ENCODE measurements at regions not wholly inside any gene's neighbourhood (a gene's known extent, or its start where the extent isn't known, plus 50 kb on each side); places are given as distances from the start of the nearest gene placed in this dataset.

- TF ChIP-seq POLR2AphosphoS5 (IDR thresholded peaks at IDR 0.05; ENCODE audit: insufficient read depth in 1 of 2, low read depth in 1 of 2) (no peak), CTCF (IDR thresholded peaks at IDR 0.05) (no peak), POLR2A (IDR thresholded peaks at IDR 0.05) (no peak)
- no peaks in the 10 kb centered on the region for H3K27me3 ChIP-seq
- no peak overlapping the region for H3K4me3 ChIP-seq
- intact Hi-C loops (cut with DNase I): no loop called here
- H3K4me1 ChIP-seq: peaks cover 21% of the 10 kb centered on the region
- H3K36me3 ChIP-seq: no peaks in the 10 kb centered on the region
- no peak for DNase-seq (ENCODE audit: extremely low spot score in 2 of 2)
- H3K9me3 ChIP-seq: no peaks in the 10 kb centered on the region
- no peak overlapping the region for H3K27ac ChIP-seq
Observed at GRCh38 chr1:225707824-225708223, 54.9 kb upstream of the ENAH start.

GRCh38 chr1:225709101-225709500, 56.2 kb upstream of the ENAH start:
- TF ChIP-seq CTCF (IDR thresholded peaks at IDR 0.05) (no peak), POLR2AphosphoS5 (IDR thresholded peaks at IDR 0.05; ENCODE audit: insufficient read depth in 1 of 2, low read depth in 1 of 2) (peak in 1 of 2 donors; percentile 59)
- DNase-seq (ENCODE audit: extremely low spot score in 2 of 2): no peak
- intact Hi-C loops (cut with DNase I): no loop called here

GRCh38 chr1:225710804-225711203, 57.9 kb upstream of the ENAH start:
- Histone ChIP-seq H3K9me3 (no peaks in the 10 kb centered on the region), H3K27me3 (no peaks in the 10 kb centered on the region), H3K27ac (no peak overlapping the region), H3K36me3 (no peaks in the 10 kb centered on the region), H3K4me1 (peaks cover 21% of the 10 kb centered on the region), H3K4me3 (no peak overlapping the region)
- intact Hi-C loops (cut with DNase I): no loop called here
- TF ChIP-seq POLR2A (IDR thresholded peaks at IDR 0.05): no peak
- no peak for TF ChIP-seq CTCF (IDR thresholded peaks at IDR 0.05)
- TF ChIP-seq POLR2AphosphoS5 (IDR thresholded peaks at IDR 0.05; ENCODE audit: insufficient read depth in 1 of 2, low read depth in 1 of 2): peak in 1 of 2 donors; percentile 71
- no peak for DNase-seq (ENCODE audit: extremely low spot score in 2 of 2)

More at GRCh38 chr1:225709101-225709500, 56.2 kb upstream of the ENAH start:
- Histone ChIP-seq H3K36me3 (no peaks in the 10 kb centered on the region), H3K4me3 (no peak overlapping the region), H3K27ac (no peak overlapping the region), H3K9me3 (no peaks in the 10 kb centered on the region), H3K27me3 (no peaks in the 10 kb centered on the region), H3K4me1 (peaks cover 21% of the 10 kb centered on the region)

- no peak overlapping the region for H3K27ac ChIP-seq
- no peak for TF ChIP-seq POLR2A (IDR thresholded peaks at IDR 0.05)
- TF ChIP-seq POLR2AphosphoS5 (IDR thresholded peaks at IDR 0.05; ENCODE audit: insufficient read depth in 1 of 2, low read depth in 1 of 2): no peak
- TF ChIP-seq CTCF (IDR thresholded peaks at IDR 0.05): no peak
- no peaks in the 10 kb centered on the region for H3K36me3 ChIP-seq
- no peak for DNase-seq (ENCODE audit: extremely low spot score in 2 of 2)
- intact Hi-C loops (cut with DNase I): no loop called here
- no peaks in the 10 kb centered on the region for H3K27me3 ChIP-seq
- H3K4me1 ChIP-seq: peaks cover 21% of the 10 kb centered on the region
- H3K9me3 ChIP-seq: no peaks in the 10 kb centered on the region
- H3K4me3 ChIP-seq: no peak overlapping the region
Observed at GRCh38 chr1:225711236-225711937, 58.5 kb upstream of the ENAH start.

GRCh38 chr1:225712391-225712790, 59.5 kb upstream of the ENAH start:
- intact Hi-C loops (cut with DNase I): no loop called here

More at GRCh38 chr1:225712391-225712790, 59.5 kb upstream of the ENAH start:
- Histone ChIP-seq H3K9me3 (no peaks in the 10 kb centered on the region), H3K27ac (no peak overlapping the region), H3K36me3 (no peaks in the 10 kb centered on the region), H3K4me1 (peaks cover 21% of the 10 kb centered on the region), H3K27me3 (no peaks in the 10 kb centered on the region), H3K4me3 (no peak overlapping the region)
- no peak for TF ChIP-seq POLR2AphosphoS5 (IDR thresholded peaks at IDR 0.05; ENCODE audit: insufficient read depth in 1 of 2, low read depth in 1 of 2)
- no peak for DNase-seq (ENCODE audit: extremely low spot score in 2 of 2)
